K562 (cell line): ENCODE measurements at regions not wholly inside any gene's neighbourhood (a gene's known extent, or its start where the extent isn't known, plus 50 kb on each side); places are given as distances from the start of the nearest gene placed in this dataset.

ENCODE experiments used
- BCL6 ChIP-seq: fragments of 250-450 bp; sonication (Bioruptor Pico); IDR thresholded peaks from 2 replicates; pipeline ENCODE4 v1.4.0; 2020
- CBFB ChIP-seq: sonication (generic); formaldehyde crosslinking; IDR thresholded peaks from 2 replicates; pipeline ENCODE4 v1.4.0; 2020; ENCODE audit warnings: mild to moderate bottlenecking, missing genetic modification reagents
- EP300 ChIP-seq: IDR thresholded peaks from 2 replicates; pipeline ENCODE4 v1.6.1; 2012; ENCODE audit warnings: low read length, improper control_type of control experiment
- NCOA2 ChIP-seq, 2 experiments: fragments of 450-650 bp; IDR thresholded peaks; 2 replicates each; pipeline ENCODE4 v1.6.1; 2018; ENCODE audit warnings: mild to moderate bottlenecking in 2 of 2, moderate library complexity in 1 of 2; ENCODE audit not compliant: partially characterized antibody in 2 of 2
- NR2C1 ChIP-seq, 2 experiments: fragments of 450-650 bp; IDR thresholded peaks; 2 replicates each; pipeline ENCODE4 v1.6.1; 2017; ENCODE audit warnings: mild to moderate bottlenecking in 2 of 2, antibody characterized with exemption in 1 of 2, inconsistent platforms in 1 of 2, missing compliant biosample characterization in 1 of 2, missing genetic modification characterization in 1 of 2
- THRAP3 ChIP-seq: fragments of 450-650 bp; IDR thresholded peaks from 2 replicates; pipeline ENCODE4 v1.6.1; 2016; ENCODE audit warnings: mild to moderate bottlenecking, inconsistent platforms, borderline replicate concordance
- TF ChIP-seq, protein P1 (sequence below), 2 experiments: fragments of 450-650 bp; IDR thresholded peaks; 2 replicates each; pipeline ENCODE4 v1.6.1; 2016
- TF ChIP-seq, protein P2 (sequence below), 2 experiments: fragments of 450-650 bp; IDR thresholded peaks; 2 replicates each; pipeline ENCODE4 v1.6.1; 2018; ENCODE audit warnings: mild to moderate bottlenecking in 2 of 2, low read depth in 1 of 2; ENCODE audit not compliant: partially characterized antibody in 2 of 2

DNA sequence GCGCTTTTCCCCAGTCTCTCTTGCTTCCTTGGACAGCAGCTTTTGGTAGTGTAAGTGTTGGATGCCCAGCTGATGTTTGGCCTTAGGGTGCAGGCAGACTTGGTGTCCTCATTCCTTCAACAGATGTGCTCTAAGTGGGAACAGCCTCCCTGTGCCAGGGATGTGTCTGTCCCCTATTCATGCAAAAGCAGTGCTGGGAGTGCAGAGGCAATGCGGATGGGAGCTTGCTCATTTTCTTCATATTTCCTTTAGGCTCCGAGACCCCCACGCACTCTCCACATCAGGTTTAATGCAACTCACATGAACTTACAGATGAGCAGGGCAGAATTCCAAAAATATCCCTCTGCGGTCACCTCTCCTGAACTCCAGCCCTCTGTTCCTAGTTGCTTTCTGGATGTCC lies 96.1 kb downstream of the IER5 start (continued):
- TF ChIP-seq, protein P1, sequence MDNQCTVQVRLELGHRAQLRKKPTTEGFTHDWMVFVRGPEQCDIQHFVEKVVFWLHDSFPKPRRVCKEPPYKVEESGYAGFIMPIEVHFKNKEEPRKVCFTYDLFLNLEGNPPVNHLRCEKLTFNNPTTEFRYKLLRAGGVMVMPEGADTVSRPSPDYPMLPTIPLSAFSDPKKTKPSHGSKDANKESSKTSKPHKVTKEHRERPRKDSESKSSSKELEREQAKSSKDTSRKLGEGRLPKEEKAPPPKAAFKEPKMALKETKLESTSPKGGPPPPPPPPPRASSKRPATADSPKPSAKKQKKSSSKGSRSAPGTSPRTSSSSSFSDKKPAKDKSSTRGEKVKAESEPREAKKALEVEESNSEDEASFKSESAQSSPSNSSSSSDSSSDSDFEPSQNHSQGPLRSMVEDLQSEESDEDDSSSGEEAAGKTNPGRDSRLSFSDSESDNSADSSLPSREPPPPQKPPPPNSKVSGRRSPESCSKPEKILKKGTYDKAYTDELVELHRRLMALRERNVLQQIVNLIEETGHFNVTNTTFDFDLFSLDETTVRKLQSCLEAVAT (IDR thresholded peaks at IDR 0.05) = no peak
- no peak for TF ChIP-seq EP300
- no peak for TF ChIP-seq THRAP3
- TF ChIP-seq BCL6 = no peak
- TF ChIP-seq CBFB (CRISPR knock-in tag) = no peak
- TF ChIP-seq NR2C1 (IDR thresholded peaks at IDR 0.05) = no peak
- no peak for TF ChIP-seq NR2C1 (tag; IDR thresholded peaks at IDR 0.05)
- TF ChIP-seq NCOA2 (IDR thresholded peaks at IDR 0.05; ENCODE audit: partially characterized antibody in 2 of 2) = no peak
- TF ChIP-seq, protein P2, sequence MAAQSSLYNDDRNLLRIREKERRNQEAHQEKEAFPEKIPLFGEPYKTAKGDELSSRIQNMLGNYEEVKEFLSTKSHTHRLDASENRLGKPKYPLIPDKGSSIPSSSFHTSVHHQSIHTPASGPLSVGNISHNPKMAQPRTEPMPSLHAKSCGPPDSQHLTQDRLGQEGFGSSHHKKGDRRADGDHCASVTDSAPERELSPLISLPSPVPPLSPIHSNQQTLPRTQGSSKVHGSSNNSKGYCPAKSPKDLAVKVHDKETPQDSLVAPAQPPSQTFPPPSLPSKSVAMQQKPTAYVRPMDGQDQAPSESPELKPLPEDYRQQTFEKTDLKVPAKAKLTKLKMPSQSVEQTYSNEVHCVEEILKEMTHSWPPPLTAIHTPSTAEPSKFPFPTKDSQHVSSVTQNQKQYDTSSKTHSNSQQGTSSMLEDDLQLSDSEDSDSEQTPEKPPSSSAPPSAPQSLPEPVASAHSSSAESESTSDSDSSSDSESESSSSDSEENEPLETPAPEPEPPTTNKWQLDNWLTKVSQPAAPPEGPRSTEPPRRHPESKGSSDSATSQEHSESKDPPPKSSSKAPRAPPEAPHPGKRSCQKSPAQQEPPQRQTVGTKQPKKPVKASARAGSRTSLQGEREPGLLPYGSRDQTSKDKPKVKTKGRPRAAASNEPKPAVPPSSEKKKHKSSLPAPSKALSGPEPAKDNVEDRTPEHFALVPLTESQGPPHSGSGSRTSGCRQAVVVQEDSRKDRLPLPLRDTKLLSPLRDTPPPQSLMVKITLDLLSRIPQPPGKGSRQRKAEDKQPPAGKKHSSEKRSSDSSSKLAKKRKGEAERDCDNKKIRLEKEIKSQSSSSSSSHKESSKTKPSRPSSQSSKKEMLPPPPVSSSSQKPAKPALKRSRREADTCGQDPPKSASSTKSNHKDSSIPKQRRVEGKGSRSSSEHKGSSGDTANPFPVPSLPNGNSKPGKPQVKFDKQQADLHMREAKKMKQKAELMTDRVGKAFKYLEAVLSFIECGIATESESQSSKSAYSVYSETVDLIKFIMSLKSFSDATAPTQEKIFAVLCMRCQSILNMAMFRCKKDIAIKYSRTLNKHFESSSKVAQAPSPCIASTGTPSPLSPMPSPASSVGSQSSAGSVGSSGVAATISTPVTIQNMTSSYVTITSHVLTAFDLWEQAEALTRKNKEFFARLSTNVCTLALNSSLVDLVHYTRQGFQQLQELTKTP (IDR thresholded peaks at IDR 0.05; ENCODE audit: low read depth in 1 of 2, partially characterized antibody in 2 of 2) = no peak
